Activated CD4-positive, alpha-beta T cell treated with anti-CD3 and anti-CD28 coated beads for 36 hours (primary cell): ENCODE measurements at regions not wholly inside any gene's neighbourhood (a gene's known extent, or its start where the extent isn't known, plus 50 kb on each side); places are given as distances from the start of the nearest gene placed in this dataset.
"Not testable (repeated sequence)": the region's sequence is repeated elsewhere in the genome, so short reads cannot be mapped to it uniquely, and the experiment has no call there.

ENCODE experiments used
- ATAC-seq: fragments of 200-7000 bp; cut with Tn5 transposase; one replicate; pipeline ENCODE4 v1.10.0; 2021; ENCODE audit warnings: mild to moderate bottlenecking, moderate library complexity
- CTCF ChIA-PET: fragments of 350-600 bp; sonication (Branson Sonifier 250); formaldehyde crosslinking; loops from one replicate; lab custom pipeline; 2021; ENCODE audit warnings: antibody characterized with exemption; lab: Charles Lee
- POLR2A ChIA-PET: fragments of 350-600 bp; sonication (Branson Sonifier 250); formaldehyde crosslinking; loops from one replicate; lab custom pipeline; 2021; ENCODE audit warnings: antibody characterized with exemption, inconsistent platforms; lab: Charles Lee
- DNase-seq: peaks from one replicate; pipeline ENCODE4 v3.0.0-alpha.2; 2020
- H3K27ac Mint-ChIP-seq: one replicate; pipeline ENCODE4 v1.8.0; 2021; ENCODE audit warnings: mixed read lengths
- H3K27me3 Mint-ChIP-seq: one replicate; pipeline ENCODE4 v1.8.0; 2021; ENCODE audit warnings: mixed read lengths
- H3K36me3 Mint-ChIP-seq: one replicate; pipeline ENCODE4 v1.8.0; 2021; ENCODE audit warnings: low read depth, mixed read lengths
- H3K4me1 Mint-ChIP-seq: one replicate; pipeline ENCODE4 v1.8.0; 2021; ENCODE audit warnings: mixed read lengths
- H3K4me3 Mint-ChIP-seq: one replicate; pipeline ENCODE4 v1.8.0; 2021; ENCODE audit warnings: mild to moderate bottlenecking, moderate library complexity, mixed read lengths
- H3K9me3 Mint-ChIP-seq: one replicate; pipeline ENCODE4 v1.8.0; 2021; ENCODE audit warnings: low read depth, mixed read lengths
- intact Hi-C, 2 experiments: fragments of 100-400 bp; cut with DNase I in 1 of 2; cut with micrococcal nuclease in 1 of 2; formaldehyde crosslinking; loops; one replicate each; pipeline versions ENCODE4 v1.14.2 to v1.15.1; 2022 to 2024; cut with DNase I, micrococcal nuclease

GRCh38 chr11:83355391-83355790 lies 69.2 kb upstream of the CCDC90B start:
- Mint-ChIP-seq H3K4me1 (no peaks in the 10 kb centered on the region), H3K27ac (no peak overlapping the region), H3K4me3 (no peak overlapping the region), H3K36me3 (no peaks in the 10 kb centered on the region), H3K9me3 (peaks cover 5% of the 10 kb centered on the region), H3K27me3 (peaks cover 3% of the 10 kb centered on the region)
- ChIA-PET CTCF (no interaction called here), POLR2A (no interaction called here)
- no peak for ATAC-seq
- intact Hi-C loops: no loop called here
- no peak for DNase-seq

DNA sequence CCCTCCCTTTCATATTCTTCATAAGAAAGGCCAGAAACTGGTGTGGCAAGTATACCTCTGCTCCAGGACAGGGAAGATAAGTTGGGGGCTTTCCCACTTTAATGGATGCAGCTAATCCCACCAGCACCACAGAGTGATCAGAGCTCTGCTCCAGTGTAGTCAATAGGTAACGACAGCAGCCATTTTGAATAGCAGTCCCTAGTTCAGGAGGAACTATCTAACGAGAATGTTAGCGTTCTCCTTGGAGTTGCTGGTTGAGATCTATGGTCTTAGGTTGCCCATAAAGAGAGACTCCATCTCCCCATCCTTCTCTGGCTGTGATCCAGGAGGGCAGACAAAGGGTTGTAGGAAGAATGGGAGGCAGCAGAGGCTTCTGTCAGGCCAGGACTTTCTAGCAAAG lies 64.0 kb upstream of the CCDC90B start:
- ATAC-seq: no peak
- peaks cover 5% of the 10 kb centered on the region for H3K9me3 Mint-ChIP-seq
- H3K4me3 Mint-ChIP-seq: no peak overlapping the region
- no peaks in the 10 kb centered on the region for H3K36me3 Mint-ChIP-seq
- DNase-seq: no peak
- H3K4me1 Mint-ChIP-seq: no peaks in the 10 kb centered on the region
- intact Hi-C loops: no loop called here
- POLR2A ChIA-PET: no interaction called here
- H3K27ac Mint-ChIP-seq: no peak overlapping the region
- CTCF ChIA-PET: no interaction called here
- H3K27me3 Mint-ChIP-seq: peaks cover 8% of the 10 kb centered on the region

DNA sequence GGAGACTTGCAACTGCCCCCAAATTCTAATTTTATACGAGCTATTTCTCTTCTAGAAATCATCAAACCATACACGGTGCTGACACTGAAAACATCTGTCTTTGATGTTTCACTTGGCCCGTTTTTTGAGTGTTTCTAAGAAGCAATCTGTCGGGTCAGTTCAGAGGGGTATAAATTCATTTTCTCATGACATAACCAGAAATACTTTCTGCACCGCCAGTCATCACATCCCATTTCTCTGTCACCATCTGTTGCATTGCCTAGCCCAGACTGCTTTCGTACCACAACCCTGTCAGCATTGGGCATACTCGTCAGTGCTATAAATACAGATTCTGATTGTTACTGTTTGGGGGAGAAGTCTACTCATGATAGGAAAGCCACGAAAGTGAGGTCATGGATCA lies 63.1 kb upstream of the CCDC90B start:
- Mint-ChIP-seq H3K27me3 (peaks cover 8% of the 10 kb centered on the region), H3K4me1 (no peaks in the 10 kb centered on the region), H3K27ac (no peak overlapping the region), H3K4me3 (no peak overlapping the region), H3K9me3 (peaks cover 5% of the 10 kb centered on the region), H3K36me3 (no peaks in the 10 kb centered on the region)
- CTCF ChIA-PET: no interaction called here
- intact Hi-C loops: no loop called here
- POLR2A ChIA-PET: no interaction called here
- DNase-seq (no peak), ATAC-seq (no peak)

DNA sequence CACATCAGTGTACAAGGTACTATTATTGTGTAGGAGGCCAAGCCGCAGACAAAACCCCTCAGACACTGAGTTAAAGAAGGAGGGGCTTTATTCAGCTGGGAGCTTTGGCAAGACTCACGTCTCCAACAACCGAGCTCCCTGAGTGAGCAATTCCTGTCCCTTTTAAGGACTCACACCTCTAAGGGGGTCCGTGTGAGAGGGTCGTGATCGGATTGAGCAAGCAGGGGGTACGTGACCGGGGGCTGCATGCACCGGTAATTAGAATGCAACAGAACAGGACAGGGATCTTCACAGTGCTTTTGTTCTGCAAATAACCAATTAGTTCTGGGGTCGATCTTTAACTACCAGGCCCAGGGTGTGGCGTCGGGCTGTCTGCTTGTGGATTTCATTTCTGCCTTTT lies 60.5 kb upstream of the CCDC90B start:
- H3K36me3 Mint-ChIP-seq, intact Hi-C loops, DNase-seq, H3K27me3 Mint-ChIP-seq, H3K4me3 Mint-ChIP-seq, POLR2A ChIA-PET, ATAC-seq, H3K4me1 Mint-ChIP-seq, H3K27ac Mint-ChIP-seq, H3K9me3 Mint-ChIP-seq: not testable (repeated sequence)
- CTCF ChIA-PET: interaction anchor here (1.1 kb wide), 1 partner anchor 54 kb away, joined by 3 read pairs; no protein-coding TSS in a partner anchor

- H3K4me3 Mint-ChIP-seq, POLR2A ChIA-PET, ATAC-seq, H3K27me3 Mint-ChIP-seq, CTCF ChIA-PET, intact Hi-C loops, H3K27ac Mint-ChIP-seq, H3K9me3 Mint-ChIP-seq, DNase-seq, H3K4me1 Mint-ChIP-seq, H3K36me3 Mint-ChIP-seq: not testable (repeated sequence)
Observed at GRCh38 chr11:83344521-83344920, 58.4 kb upstream of the CCDC90B start.

GRCh38 chr11:83336993-83337392 lies 50.8 kb upstream of the CCDC90B start:
- intact Hi-C loops: no loop called here
- ChIA-PET POLR2A (no interaction called here), CTCF (no interaction called here)
- no peak for ATAC-seq
- Mint-ChIP-seq H3K27me3 (peaks cover 5% of the 10 kb centered on the region), H3K4me1 (peaks cover 2% of the 10 kb centered on the region), H3K36me3 (no peaks in the 10 kb centered on the region), H3K4me3 (no peak overlapping the region), H3K27ac (no peak overlapping the region), H3K9me3 (no peaks in the 10 kb centered on the region)
- no peak for DNase-seq
